Stimulated activated naive CD8-positive, alpha-beta T cell treated with anti-CD3 and anti-CD28 coated beads, Interleukin-15, Interleukin-2, amounts not matched to agents 100 ng/mL and 50 ng/mL, for 24 hours (primary cell): ENCODE measurements at regions not wholly inside any gene's neighbourhood (a gene's known extent, or its start where the extent isn't known, plus 50 kb on each side); places are given as distances from the start of the nearest gene placed in this dataset.
"Not testable (repeated sequence)": the region's sequence is repeated elsewhere in the genome, so short reads cannot be mapped to it uniquely, and the experiment has no call there.

Experiments used
- H3K27ac Mint-ChIP-seq: one replicate; pipeline ENCODE4 v1.8.0; 2021; ENCODE audit warnings: mild to moderate bottlenecking, mixed read lengths
- H3K27me3 Mint-ChIP-seq: one replicate; pipeline ENCODE4 v1.8.0; 2021; ENCODE audit warnings: mixed read lengths
- H3K36me3 Mint-ChIP-seq: one replicate; pipeline ENCODE4 v1.8.0; 2021; ENCODE audit warnings: low read depth, mixed read lengths
- H3K4me1 Mint-ChIP-seq: one replicate; pipeline ENCODE4 v1.8.0; 2021; ENCODE audit warnings: low read depth, mixed read lengths
- H3K4me3 Mint-ChIP-seq: one replicate; pipeline ENCODE4 v1.8.0; 2021; ENCODE audit warnings: mild to moderate bottlenecking, mixed read lengths
- H3K9me3 Mint-ChIP-seq: one replicate; pipeline ENCODE4 v1.8.0; 2021; ENCODE audit warnings: mixed read lengths

DNA sequence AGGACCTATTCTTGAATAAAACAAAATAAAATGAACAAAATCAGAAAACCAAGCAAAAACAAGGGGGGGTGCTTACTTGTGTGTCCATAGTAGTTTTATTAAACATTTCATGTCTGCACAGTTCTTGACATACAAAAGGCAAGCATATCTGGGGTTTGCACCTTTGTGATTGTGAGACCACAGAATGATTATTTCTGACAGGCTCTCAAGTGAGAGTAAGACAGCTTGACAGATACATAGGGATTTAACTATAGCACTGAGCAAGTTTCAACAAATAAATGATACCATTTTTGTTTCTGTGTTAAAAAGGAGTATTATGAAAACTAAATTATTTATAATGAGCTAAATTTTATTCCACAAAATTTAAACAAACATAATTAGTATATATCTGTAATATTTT, 712.0 kb upstream of the PCDH10 start:
- no peak overlapping the region for H3K27ac Mint-ChIP-seq
- H3K4me3 Mint-ChIP-seq = no peak overlapping the region
- no peaks in the 10 kb centered on the region for H3K36me3 Mint-ChIP-seq
- no peaks in the 10 kb centered on the region for H3K4me1 Mint-ChIP-seq
- no peaks in the 10 kb centered on the region for H3K9me3 Mint-ChIP-seq
- H3K27me3 Mint-ChIP-seq = no peaks in the 10 kb centered on the region

DNA sequence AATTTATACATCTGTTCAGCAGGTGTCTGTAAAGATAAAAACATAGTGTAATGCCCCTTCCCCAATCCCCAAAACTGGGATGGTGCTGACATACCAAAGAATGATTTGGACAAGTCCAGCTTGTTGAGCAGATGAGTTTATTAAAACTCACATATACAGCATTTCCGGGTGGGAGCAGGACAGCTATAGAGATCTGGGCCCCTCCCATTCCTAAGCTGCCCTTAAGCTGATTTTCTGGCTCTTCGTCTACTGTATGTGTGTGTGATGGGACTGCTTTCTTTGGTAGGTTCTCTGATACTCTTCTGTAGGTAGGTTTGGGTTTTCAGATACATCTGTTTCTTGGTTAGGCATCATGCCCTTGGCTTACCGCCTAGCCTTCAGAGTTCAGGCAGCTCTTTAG, 703.7 kb upstream of the PCDH10 start:
- Mint-ChIP-seq H3K27me3 (no peaks in the 10 kb centered on the region), H3K36me3 (no peaks in the 10 kb centered on the region), H3K4me1 (no peaks in the 10 kb centered on the region), H3K9me3 (peaks cover 12% of the 10 kb centered on the region), H3K27ac (no peak overlapping the region), H3K4me3 (no peak overlapping the region)

DNA sequence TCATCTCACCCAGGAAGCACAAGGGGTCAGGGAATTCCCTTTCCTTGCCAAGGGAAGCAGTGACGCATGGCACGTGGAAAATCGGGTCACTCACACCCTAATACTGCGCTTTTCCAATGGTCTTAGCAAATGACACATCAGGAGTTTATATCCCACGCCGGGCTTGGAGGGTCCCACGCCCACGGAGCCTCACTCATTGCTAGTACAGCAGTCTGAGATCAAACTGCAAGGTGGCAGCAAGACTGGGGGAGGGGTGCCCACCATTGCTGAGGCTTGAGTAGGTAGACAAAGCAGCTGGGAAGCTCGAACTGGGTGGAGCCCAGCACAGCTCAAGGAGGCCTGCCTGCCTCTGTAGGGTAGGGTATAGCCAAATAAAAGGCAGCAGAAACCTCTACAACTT, 691.1 kb upstream of the PCDH10 start:
- not testable (repeated sequence) for H3K36me3 Mint-ChIP-seq, H3K4me1 Mint-ChIP-seq, H3K27me3 Mint-ChIP-seq, H3K4me3 Mint-ChIP-seq, H3K27ac Mint-ChIP-seq
- H3K9me3 Mint-ChIP-seq = peaks cover 18% of the 10 kb centered on the region

GRCh38 chr4:132479543-132479942, 669.6 kb upstream of the PCDH10 start:
- H3K9me3 Mint-ChIP-seq = peaks cover 9% of the 10 kb centered on the region
- H3K27ac Mint-ChIP-seq = no peak overlapping the region
- no peaks in the 10 kb centered on the region for H3K36me3 Mint-ChIP-seq
- H3K4me1 Mint-ChIP-seq = no peaks in the 10 kb centered on the region
- H3K4me3 Mint-ChIP-seq = no peak overlapping the region
- H3K27me3 Mint-ChIP-seq = no peaks in the 10 kb centered on the region

- Mint-ChIP-seq H3K4me1 (no peaks in the 10 kb centered on the region), H3K4me3 (no peak overlapping the region), H3K27ac (no peak overlapping the region), H3K36me3 (no peaks in the 10 kb centered on the region), H3K27me3 (no peaks in the 10 kb centered on the region), H3K9me3 (peaks cover 11% of the 10 kb centered on the region)
Measured at GRCh38 chr4:132488555-132488954, 660.5 kb upstream of the PCDH10 start.

GRCh38 chr4:132493476-132493875, 655.6 kb upstream of the PCDH10 start:
- H3K9me3 Mint-ChIP-seq = peaks cover 7% of the 10 kb centered on the region
- H3K36me3 Mint-ChIP-seq = no peaks in the 10 kb centered on the region
- no peaks in the 10 kb centered on the region for H3K27me3 Mint-ChIP-seq
- no peaks in the 10 kb centered on the region for H3K4me1 Mint-ChIP-seq
- no peak overlapping the region for H3K27ac Mint-ChIP-seq
- no peak overlapping the region for H3K4me3 Mint-ChIP-seq

- not testable (repeated sequence) for H3K4me3 Mint-ChIP-seq, H3K27me3 Mint-ChIP-seq, H3K36me3 Mint-ChIP-seq, H3K27ac Mint-ChIP-seq, H3K4me1 Mint-ChIP-seq, H3K9me3 Mint-ChIP-seq
Measured at GRCh38 chr4:132495267-132495812, 653.8 kb upstream of the PCDH10 start.

DNA sequence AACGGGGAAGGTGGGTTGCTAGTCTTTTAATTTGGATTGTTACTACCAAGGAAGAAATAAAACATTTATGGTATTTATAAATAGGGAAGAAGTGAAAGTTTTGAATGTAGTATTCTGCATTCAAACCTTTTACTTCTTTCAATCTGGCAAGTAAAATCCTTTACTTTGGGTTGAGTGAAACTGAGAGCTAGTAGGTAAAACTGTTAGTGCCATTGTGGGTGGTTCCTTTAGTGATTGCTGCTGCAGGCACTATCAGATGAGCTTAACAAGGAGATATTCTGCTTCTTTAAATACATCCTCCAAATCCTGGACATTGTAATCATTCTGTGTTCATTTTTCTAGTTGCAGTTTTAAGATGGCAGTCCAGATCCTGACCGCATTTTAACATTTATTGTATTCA, 650.9 kb upstream of the PCDH10 start:
- Mint-ChIP-seq H3K27ac (no peak overlapping the region), H3K9me3 (no peaks in the 10 kb centered on the region), H3K4me1 (no peaks in the 10 kb centered on the region), H3K4me3 (no peak overlapping the region), H3K27me3 (no peaks in the 10 kb centered on the region), H3K36me3 (no peaks in the 10 kb centered on the region)

GRCh38 chr4:132502096-132502552, 647.0 kb upstream of the PCDH10 start:
- Mint-ChIP-seq H3K9me3 (no peaks in the 10 kb centered on the region), H3K4me3 (no peak overlapping the region), H3K27ac (no peak overlapping the region), H3K4me1 (no peaks in the 10 kb centered on the region), H3K36me3 (no peaks in the 10 kb centered on the region), H3K27me3 (no peaks in the 10 kb centered on the region)

DNA sequence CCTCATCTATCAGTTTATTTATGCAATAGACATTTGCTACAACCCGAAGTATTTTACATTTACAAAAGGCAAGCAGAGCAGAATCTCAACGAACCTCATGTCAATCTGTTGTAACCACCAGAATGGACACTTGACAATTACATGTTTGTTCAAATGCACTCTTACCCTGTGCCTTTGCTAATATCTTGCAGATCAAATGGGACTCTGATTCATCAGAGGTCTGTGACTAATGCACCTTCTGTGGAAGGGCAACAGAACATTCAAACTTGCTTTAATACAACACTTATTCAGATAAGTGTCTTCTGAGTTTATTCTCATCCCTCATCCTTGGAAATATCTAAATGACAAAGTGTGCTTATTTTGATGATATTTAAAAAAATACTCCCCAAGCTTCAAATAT, 644.7 kb upstream of the PCDH10 start:
- Mint-ChIP-seq H3K4me1 (no peaks in the 10 kb centered on the region), H3K27me3 (no peaks in the 10 kb centered on the region), H3K4me3 (no peak overlapping the region), H3K36me3 (no peaks in the 10 kb centered on the region), H3K27ac (no peak overlapping the region), H3K9me3 (no peaks in the 10 kb centered on the region)

- H3K27ac Mint-ChIP-seq = no peak overlapping the region
- no peaks in the 10 kb centered on the region for H3K27me3 Mint-ChIP-seq
- H3K4me3 Mint-ChIP-seq = no peak overlapping the region
Measured at GRCh38 chr4:132506568-132506967, 642.5 kb upstream of the PCDH10 start.

DNA sequence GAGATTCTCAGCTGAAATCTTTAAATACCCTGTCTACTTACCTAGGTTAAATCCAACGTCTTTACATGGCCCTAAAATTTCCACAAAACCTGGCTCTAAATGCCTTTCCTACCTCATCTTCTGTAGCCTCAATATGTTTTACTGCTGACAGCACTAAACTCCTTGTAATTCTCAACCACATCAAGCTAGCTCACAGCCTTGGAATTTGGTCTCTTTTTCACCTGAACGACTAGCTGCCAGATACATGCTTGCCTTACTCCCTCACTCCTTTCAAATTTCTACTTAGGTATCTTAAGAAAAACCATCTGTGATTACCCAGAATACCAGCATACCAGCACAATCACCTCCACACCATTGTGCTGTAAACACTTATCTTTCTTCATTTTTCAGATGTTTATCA, 635.6 kb upstream of the PCDH10 start:
- Mint-ChIP-seq H3K27ac (no peak overlapping the region), H3K9me3 (no peaks in the 10 kb centered on the region), H3K27me3 (no peaks in the 10 kb centered on the region), H3K36me3 (no peaks in the 10 kb centered on the region), H3K4me3 (no peak overlapping the region), H3K4me1 (no peaks in the 10 kb centered on the region)

More at GRCh38 chr4:132506568-132506967, 642.5 kb upstream of the PCDH10 start:
- no peaks in the 10 kb centered on the region for H3K4me1 Mint-ChIP-seq
- no peaks in the 10 kb centered on the region for H3K36me3 Mint-ChIP-seq
- H3K9me3 Mint-ChIP-seq = no peaks in the 10 kb centered on the region

- Mint-ChIP-seq H3K4me3 (no peak overlapping the region), H3K4me1 (no peaks in the 10 kb centered on the region), H3K27me3 (no peaks in the 10 kb centered on the region), H3K36me3 (no peaks in the 10 kb centered on the region), H3K9me3 (peaks cover 5% of the 10 kb centered on the region), H3K27ac (no peak overlapping the region)
Measured at GRCh38 chr4:132526652-132527051, 622.4 kb upstream of the PCDH10 start.

- Mint-ChIP-seq H3K4me1 (no peaks in the 10 kb centered on the region), H3K4me3 (no peak overlapping the region), H3K9me3 (peaks cover 5% of the 10 kb centered on the region), H3K27me3 (no peaks in the 10 kb centered on the region), H3K27ac (no peak overlapping the region), H3K36me3 (no peaks in the 10 kb centered on the region)
Measured at GRCh38 chr4:132527817-132528216, 621.3 kb upstream of the PCDH10 start.

GRCh38 chr4:132530861-132531260, 618.2 kb upstream of the PCDH10 start:
- Mint-ChIP-seq H3K4me1 (no peaks in the 10 kb centered on the region), H3K27ac (no peak overlapping the region), H3K27me3 (no peaks in the 10 kb centered on the region), H3K4me3 (no peak overlapping the region), H3K36me3 (no peaks in the 10 kb centered on the region), H3K9me3 (peaks cover 5% of the 10 kb centered on the region)

DNA sequence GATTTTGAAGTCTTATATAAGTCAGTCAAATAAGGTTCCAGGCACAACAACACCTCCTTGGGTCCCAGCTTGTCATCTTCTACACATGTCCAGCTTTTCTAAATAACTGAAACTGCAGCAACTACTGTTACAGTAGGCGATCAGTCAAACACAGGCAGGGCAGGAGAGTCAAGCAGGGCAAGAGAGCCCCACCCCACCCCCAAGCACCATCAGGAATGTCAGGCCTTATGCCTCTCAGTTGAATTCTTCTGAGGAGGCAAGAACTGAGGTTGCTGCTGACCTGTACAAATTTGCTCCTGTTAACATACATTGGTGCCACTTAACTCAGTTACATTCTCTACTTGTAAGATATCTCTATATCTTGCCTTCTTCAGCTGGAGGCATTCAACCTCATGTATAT, 608.8 kb upstream of the PCDH10 start:
- Mint-ChIP-seq H3K9me3 (no peaks in the 10 kb centered on the region), H3K4me1 (no peaks in the 10 kb centered on the region), H3K4me3 (no peak overlapping the region), H3K36me3 (no peaks in the 10 kb centered on the region), H3K27ac (no peak overlapping the region), H3K27me3 (no peaks in the 10 kb centered on the region)
